ENCODE measurements at regions not wholly inside any gene's neighbourhood (a gene's known extent, or its start where the extent isn't known, plus 50 kb on each side); places are given as distances from the start of the nearest gene placed in this dataset.

GRCh38 chr1:87829360-87829759, 500.7 kb downstream of the LMO4 start:
- TF ChIP-seq CTCF (IDR thresholded peaks at IDR 0.05) (no peak), POLR2A (IDR thresholded peaks at IDR 0.05) (no peak)

All from lower leg skin (tissue), 3 donors.